K562 (cell line): ENCODE measurements at regions not wholly inside any gene's neighbourhood (a gene's known extent, or its start where the extent isn't known, plus 50 kb on each side); places are given as distances from the start of the nearest gene placed in this dataset.
"Not testable (repeated sequence)": the region's sequence is repeated elsewhere in the genome, so short reads cannot be mapped to it uniquely, and the experiment has no call there.

Experiments used
- CBX2 ChIP-seq: fragments of 200-600 bp; sonication (generic); IDR thresholded peaks from one replicate; pipeline ENCODE4 v1.6.1; 2012; ENCODE audit warnings: mild to moderate bottlenecking, low read length, inconsistent platforms; ENCODE audit not compliant: insufficient read depth, poor library complexity, severe bottlenecking
- CREM ChIP-seq: IDR thresholded peaks from 2 replicates; pipeline ENCODE4 v1.6.1; 2014; ENCODE audit warnings: antibody characterized with exemption, low read depth
- CTCF ChIP-seq, 3 experiments: IDR thresholded peaks in 2 of 3; conservative IDR thresholded peaks in 1 of 3; 2 replicates each; pipeline ENCODE4 v1.5.1; 2011 to 2012; ENCODE audit warnings: low read length in 3 of 3, mild to moderate bottlenecking in 3 of 3, control low read depth in 2 of 3, improper control_type of control experiment in 1 of 3, inconsistent platforms in 1 of 3, low read depth in 1 of 3, mixed read lengths in 1 of 3, moderate library complexity in 1 of 3; ENCODE audit not compliant: insufficient read depth in 2 of 3
- DPF2 ChIP-seq: fragments of 450-650 bp; IDR thresholded peaks from 2 replicates; pipeline ENCODE4 v1.6.1; 2016
- FOXJ3 ChIP-seq: sonication (generic); formaldehyde crosslinking; IDR thresholded peaks from 2 replicates; pipeline ENCODE4 v1.4.0; 2020; ENCODE audit warnings: mild to moderate bottlenecking, missing genetic modification reagents
- NCOA6 ChIP-seq: fragments of 450-650 bp; IDR thresholded peaks from 2 replicates; pipeline ENCODE4 v1.6.1; 2017; ENCODE audit warnings: mild to moderate bottlenecking
- PHF8 ChIP-seq: fragments of 200-600 bp; sonication (generic); IDR thresholded peaks from 2 replicates; pipeline ENCODE4 v1.6.1; 2012; ENCODE audit warnings: mixed run types, mild to moderate bottlenecking, inconsistent platforms, low read length, moderate library complexity, borderline replicate concordance
- RBM34 ChIP-seq: fragments of 200-400 bp; formaldehyde crosslinking; IDR thresholded peaks from 2 replicates; pipeline ENCODE4 v1.6.1; 2018; ENCODE audit warnings: low read length, borderline replicate concordance; ENCODE audit not compliant: insufficient read depth
- SRF ChIP-seq, 2 experiments: fragments of 250-450, 450-650 bp in 1 of 2; sonication (Bioruptor Pico) in 1 of 2; sonication (generic) in 1 of 2; formaldehyde crosslinking; IDR thresholded peaks; 2 replicates each; pipeline versions ENCODE4 v1.5.0 to v1.5.1; 2020 to 2022; ENCODE audit warnings: mild to moderate bottlenecking in 1 of 2, missing genetic modification reagents in 1 of 2

DNA sequence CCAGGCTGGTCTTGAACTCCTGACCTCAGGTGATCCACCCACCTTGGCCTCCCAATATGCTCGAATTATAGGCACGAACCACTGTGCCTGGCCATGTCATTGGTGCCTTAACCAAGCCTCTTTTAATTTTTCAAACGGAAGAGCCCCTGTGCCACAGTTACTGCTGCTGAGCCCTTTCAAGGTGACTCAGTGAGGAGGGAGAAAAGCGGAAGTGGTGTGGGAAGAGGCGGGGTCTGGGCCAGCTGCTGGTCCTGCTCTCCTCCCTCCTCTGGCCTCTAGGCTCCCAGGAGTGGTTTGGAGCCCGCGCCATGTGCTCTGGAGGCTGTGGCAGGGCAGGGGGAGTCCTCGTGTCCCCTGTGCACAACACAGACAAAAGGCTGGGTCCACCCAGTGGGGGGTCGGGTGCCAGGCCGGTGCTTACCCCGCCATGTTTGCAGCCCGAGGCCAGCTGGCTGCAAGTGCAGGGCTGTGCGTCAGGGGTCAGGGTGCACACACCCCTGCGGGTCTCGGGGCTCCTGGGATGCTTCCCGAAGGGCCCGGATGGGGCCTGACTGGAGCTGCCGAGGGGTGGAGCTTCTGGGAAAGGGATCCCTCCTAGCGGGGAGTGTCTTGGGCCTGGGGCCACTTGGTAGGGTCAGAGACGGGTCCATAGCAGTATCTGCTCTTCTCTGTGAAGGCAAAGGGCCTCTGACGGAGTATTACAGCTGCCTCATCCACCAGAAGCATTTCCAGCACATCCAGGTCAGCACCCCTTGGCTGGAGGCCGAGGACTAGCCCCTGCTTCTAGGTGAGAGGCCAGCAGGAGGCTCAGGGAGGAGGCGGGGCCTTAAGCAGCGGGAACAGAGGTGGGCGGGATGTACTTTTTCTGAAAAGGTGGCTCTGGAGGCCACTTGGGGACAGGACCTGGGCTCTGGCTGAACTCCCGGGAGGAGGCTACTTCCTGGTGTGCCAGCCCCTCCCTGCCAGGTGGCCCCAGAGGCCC is 100.4 kb upstream of the CCZ1B start:
- TF ChIP-seq RBM34; CREM; CBX2; DPF2; SRF (CRISPR knock-in tag; IDR thresholded peaks at IDR 0.05); CTCF (IDR thresholded peaks at IDR 0.05 in 2 of 3, conservative IDR thresholded peaks at IDR 0.05 in 1 of 3; ENCODE audit: insufficient read depth in 2 of 3, low read depth in 1 of 3, low read length in 3 of 3); PHF8; FOXJ3 (CRISPR knock-in tag); NCOA6: not testable (repeated sequence)
